Head of caudate nucleus (tissue), 42 donors: ENCODE measurements at regions not wholly inside any gene's neighbourhood (a gene's known extent, or its start where the extent isn't known, plus 50 kb on each side); places are given as distances from the start of the nearest gene placed in this dataset.
"Not testable (repeated sequence)": the region's sequence is repeated elsewhere in the genome, so short reads cannot be mapped to it uniquely, and the experiment has no call there.

Experiments
- DNase-seq, 42 donors: peaks; one replicate each; pipeline versions ENCODE4 v3.0.0 to v3.0.0-alpha.2; 2020 to 2021; ENCODE audit warnings: mixed read lengths in 7 of 42
- intact Hi-C: fragments of 100-400 bp; cut with DNase I; formaldehyde crosslinking; loops from one replicate; pipeline ENCODE4 v1.15.0; 2022

DNA sequence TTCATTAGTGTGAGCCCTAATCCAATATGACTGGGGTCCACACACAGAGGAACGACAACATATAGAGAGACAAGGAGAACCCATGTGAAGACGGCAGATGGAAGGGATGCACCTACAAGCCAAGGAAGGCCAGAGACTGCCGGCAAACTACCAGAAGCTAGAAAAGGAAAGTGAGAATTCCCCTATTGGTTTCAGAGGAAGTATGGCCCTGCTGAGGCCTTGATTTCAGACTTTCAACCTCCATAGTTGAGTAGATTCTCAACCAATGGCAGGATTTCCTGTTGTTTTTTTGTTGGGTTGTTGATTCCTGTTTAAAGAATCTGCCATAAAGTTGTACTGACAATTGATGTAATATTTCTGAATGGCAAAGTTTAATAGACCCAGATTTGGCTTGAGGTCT lies 241.5 kb downstream of the SATB2 start:
- DNase-seq: no peak
- intact Hi-C loops: no loop called here

DNA sequence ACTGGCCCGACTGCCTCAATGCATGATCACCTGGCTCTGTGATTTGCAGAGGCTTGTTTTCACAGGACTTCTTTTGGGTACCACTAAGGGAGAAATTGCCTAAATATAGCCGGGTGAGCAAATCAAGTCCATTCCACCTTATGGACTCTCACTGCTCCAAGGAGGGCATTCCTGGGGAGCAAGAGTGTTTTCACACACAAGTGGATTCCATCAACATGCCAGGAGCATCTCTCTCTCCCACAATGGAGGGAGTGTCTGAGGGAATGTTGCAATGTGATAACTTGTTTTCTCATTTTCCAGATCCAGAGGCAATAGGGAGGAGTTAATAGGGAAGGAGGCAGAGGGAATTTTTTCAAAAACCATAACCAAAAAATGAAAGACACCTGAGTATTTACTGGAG lies 250.7 kb downstream of the SATB2 start:
- intact Hi-C loops: no loop called here
- no peak for DNase-seq

DNA sequence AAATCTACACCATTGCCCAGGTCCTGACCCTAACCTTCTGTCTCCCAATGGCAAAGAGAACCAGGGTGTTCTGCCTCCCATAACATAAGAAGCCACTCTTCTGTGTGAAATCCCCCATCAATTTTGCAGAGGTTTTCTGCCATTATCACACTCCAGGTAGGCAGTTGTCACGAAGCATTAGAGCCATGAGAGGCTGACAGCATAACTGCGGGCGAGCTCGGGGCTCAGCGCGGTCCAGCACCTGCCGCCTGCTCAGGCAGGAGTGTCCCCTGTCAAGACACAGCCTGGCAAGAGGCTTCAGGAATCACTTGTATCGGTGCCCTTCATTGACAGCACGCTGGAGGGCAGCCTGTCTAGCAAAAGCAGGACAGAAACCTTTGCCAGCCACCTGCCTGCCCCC lies 251.2 kb downstream of the SATB2 start:
- DNase-seq: no peak
- intact Hi-C loops: no loop called here

DNA sequence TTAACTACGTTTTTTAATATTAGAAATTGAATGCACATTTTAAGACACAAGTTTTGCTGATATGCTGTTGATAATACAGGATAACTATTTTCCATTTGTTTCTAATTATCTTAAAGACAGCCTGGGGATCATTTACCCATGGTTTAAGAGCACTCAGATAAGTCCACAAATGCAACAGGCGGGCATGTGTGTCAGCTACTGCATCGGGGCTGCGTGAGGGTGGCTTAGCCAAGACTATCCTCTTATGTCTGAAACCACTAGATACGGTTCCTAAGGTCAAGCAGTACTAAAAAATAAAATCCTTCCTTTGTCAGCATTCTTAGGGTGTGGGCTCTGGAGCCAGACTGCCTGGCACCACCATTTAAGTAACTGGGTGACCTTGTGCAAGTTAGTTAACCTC lies 254.8 kb downstream of the SATB2 start:
- intact Hi-C loops: no loop called here
- no peak for DNase-seq

DNA sequence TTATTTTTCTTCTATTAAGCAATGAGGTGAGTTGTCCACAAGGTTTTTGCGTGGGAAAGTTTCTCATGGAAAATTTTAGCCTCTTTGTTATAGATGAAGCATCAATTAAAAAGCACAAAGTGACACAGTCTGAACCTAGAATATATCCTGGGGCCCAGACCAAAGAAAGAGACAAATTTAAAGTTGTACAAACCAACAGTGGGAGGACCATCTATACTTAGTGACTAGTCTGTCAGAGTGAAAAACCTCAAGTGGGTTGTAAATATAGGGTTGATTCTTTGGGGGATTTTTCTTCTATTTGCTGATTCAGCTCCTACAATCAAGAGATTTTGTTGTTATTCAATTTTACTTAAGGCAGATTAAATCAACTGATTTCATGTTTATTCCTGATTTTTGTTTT lies 256.2 kb downstream of the SATB2 start:
- DNase-seq: no peak
- intact Hi-C loops: no loop called here

DNA sequence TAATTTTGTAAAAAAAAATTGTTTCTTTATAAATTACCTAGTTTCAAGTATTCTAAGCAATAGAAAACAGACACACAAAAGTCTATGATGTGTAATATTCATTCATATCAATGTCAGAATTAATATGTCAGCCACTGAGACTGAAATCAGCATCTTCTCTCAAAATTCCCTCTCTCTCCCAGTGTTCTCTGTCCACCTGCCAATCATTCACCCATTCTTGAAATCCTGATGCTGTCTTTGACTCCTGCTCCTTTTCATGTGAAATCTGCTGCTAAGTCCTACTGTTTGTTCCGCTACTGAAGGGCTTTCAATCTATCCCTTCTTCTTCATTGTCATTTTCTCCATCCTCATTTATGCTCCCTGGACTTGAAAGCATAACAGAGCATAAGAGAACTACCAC lies 257.9 kb downstream of the SATB2 start:
- DNase-seq: no peak
- intact Hi-C loops: no loop called here

DNA sequence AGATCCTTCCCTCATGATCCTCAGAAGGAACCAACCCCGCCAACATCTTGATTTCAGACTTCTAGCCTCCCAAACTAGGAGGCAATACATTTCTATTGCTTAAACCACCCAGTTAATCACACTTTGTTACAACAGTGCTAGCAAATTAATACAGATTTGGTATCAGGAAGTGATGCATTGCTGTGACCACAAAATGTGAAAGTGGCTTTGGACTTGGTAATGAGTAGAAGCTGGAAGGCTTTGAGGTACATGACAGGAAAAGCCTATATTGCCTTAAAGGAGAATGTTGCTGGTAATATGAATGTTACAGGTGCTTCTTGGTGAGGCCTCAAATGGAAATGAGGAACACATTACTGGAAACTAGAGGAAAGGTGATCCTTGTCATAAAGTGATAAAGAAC lies 260.3 kb downstream of the SATB2 start:
- no peak for DNase-seq
- intact Hi-C loops: no loop called here

DNA sequence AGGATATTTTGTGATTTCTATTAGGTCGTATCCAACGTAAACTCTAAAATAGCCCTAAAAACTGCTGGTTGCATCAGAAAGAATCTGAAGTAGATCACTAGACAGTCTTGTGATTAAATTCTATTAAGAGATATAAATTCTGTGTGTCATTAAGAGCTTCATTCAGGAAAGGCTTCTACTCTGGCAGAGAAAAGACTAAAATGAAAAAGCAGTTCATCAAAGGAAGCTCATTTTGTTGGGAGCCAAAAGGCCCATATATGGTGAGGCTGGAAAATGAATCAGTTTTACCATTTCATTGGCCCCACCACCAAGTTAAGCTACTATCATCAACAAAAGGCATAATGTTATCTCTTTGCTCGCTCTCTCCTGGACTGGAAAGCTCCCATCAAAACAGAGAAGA lies 261.1 kb downstream of the SATB2 start:
- DNase-seq: no peak
- intact Hi-C loops: no loop called here

DNA sequence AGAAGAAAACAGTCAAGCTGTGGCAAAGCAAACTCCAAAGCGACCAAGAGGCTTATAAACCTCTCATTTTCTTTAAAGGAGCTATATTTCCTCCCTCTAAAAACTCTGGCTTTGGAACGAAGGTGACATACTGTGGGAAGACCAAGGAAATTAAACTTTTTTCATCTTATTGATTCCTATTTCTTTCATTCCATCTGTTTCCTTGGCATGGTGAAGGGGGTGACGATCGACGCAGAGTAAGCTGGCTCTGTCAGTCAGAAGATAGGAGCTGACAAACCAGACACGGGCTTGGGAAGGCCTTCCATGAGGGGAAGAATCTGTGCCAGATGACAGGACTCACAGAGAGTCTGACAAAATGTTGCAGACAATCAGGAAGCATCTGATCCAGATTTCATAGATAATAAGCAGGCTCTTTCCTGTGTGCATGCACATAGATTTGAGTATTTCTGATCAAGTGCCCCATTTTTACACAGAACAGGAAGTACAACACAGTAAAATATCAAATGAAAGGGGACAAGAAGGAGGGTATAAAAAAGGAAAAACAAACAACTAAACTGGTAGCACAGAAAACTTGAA lies 261.7 kb downstream of the SATB2 start:
- intact Hi-C loops: no loop called here

DNA sequence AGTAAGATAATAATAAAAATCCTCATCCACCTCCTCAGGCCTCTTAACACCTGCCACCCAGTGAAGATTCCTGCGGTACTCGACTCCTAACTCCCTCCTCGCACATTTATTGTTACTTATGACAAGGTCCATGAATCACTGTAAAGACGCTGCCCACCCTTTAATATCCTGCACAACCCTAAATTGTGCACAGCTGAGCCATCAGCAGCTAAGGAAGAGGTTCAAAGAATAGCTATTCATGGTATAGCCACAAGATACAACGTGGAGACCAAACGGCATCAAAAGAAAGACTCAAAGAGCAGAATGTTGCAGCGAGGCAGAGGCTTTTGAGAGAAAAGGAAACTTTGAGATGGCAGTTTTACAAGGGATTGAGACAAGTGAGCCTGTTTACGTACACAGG lies 266.3 kb downstream of the SATB2 start:
- no peak for DNase-seq
- intact Hi-C loops: no loop called here

More for the DNA sequence above, 261.7 kb downstream of the SATB2 start:
- no peak for DNase-seq

DNA sequence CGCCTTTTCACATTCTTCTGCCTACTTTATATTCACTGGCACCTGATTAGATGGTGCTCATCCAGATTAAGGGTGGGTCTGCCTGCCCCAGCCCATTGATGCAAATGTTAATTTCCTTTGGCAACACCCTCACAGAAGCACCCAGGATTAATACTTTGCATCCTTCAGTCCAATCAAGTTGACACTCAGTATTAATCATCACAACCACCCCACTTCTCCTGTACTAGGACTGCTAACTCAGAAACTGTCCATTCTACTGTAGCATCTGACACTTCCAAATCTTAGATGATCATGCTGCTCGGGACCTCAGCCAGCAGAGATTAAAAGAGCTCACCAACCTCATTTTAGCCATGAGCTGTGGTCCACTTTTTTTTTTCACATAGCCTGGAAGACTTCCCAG lies 268.5 kb downstream of the SATB2 start:
- intact Hi-C loops: no loop called here
- DNase-seq: no peak

DNA sequence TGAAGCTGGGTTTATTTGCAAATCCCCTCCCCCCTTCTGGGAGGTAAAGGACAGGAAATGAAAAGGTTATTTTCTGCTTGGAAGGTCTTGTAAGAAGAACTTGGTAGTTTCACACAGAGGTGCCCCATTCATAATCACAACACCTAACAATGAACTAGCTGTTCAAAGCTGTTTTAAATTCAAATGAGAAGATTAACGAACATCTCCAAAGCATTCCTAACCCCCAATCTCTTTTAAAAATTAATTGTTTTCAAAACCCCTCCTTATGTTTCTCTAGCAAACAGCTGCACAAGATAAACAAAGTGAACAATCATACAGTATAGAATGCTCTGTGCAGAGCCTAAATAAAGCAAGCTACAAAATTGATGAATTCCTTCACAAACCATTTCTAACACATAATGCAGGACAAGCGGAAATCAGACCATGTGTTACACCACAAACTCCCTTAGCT lies 271.4 kb downstream of the SATB2 start:
- no peak for DNase-seq
- intact Hi-C loops: no loop called here

DNA sequence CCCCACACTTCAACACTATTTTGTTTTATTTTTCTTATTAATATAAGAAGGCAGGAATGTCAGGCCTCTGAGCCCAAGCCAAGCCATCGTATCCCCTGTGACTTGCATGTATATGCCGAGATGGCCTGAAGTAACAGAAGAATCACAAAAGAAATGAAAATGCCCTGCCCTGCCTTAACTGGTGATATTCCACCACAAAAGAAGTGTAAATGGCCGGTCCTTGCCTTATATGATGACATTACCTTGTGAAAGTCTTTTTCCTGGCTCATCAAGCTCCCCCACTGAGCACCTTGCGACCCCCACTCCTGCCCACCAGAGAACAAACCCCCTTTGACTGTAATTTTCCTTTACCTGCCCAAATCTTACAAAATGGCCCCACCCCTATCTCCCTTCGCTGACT lies 272.6 kb downstream of the SATB2 start:
- intact Hi-C loops: not testable (repeated sequence)

DNA sequence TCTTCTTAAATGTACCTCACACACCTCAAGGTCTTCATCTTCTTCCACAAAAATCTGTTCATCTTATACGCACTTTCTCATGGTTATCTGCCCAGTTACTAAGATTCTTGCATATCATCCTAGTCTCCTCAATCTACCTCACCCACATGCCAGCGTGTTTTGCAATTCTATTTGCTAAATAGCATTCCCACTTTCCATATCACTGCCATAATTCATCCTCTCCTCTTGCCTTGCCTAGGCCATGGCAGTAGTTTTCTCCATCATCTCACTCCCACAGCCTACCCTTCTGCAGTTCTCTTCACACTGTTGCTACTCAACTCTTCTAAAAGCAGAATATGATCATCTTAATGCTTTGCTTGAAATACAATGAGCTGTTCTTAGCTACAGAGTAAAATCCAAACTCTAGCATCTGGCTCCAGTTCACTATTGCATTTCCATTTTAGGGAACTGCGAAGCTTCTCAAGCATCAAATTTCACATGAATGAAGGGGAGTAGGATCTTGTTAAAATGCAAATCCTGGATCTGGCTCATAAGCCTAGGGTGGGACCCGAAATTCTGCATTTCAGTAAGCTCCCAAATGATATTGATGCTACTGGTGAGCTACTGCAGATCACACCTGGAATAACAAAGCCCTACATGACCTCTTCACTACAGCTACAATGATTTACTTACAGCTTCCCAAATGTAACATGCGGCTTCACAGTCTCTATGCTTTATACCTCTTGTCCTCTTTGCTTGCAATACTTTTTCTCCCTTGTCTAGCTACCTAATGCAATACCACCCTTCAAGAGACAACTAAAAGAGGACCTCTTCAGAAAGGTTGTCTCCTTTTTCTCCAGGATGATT lies 293.9 kb downstream of the SATB2 start:
- DNase-seq: no peak
- intact Hi-C loops: no loop called here

More for the DNA sequence above, 272.6 kb downstream of the SATB2 start:
- DNase-seq: not testable (repeated sequence)

DNA sequence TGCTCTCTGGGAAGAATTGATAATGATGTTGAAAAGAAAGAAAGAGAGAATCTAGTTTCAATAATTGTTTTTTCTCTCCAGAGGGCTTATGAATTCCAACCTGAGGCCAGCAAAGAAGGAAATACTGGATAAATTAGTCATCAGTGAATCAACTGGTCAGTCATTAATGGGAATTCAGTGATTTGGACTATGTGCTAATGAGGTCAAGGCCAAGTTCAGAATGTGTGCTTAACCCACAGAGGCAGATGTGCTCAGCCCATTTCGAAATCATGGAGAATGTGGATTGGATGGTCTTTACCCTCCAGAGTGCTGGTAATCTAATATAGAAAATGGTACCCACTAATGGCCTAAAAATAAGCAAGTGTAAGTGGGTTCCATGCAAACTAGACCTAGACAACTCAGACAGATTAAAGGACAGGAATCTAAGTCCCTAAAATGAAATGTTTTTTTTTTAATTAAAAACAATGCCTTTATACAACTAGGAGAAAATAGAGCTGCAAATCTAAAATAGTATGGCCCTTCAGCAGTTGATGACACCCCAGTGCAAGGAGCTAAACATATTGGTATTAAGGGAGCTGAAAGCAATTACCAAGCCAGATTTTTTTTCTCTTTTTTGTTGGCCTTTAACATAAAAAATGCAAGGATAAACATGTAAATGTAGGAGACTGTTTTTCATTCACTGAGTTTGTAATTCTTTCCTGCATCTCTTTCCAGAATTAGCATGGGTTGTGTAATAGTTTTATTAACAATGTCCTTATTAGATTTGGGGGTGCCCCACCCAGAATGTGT lies 296.9 kb downstream of the SATB2 start:
- intact Hi-C loops: no loop called here

DNA sequence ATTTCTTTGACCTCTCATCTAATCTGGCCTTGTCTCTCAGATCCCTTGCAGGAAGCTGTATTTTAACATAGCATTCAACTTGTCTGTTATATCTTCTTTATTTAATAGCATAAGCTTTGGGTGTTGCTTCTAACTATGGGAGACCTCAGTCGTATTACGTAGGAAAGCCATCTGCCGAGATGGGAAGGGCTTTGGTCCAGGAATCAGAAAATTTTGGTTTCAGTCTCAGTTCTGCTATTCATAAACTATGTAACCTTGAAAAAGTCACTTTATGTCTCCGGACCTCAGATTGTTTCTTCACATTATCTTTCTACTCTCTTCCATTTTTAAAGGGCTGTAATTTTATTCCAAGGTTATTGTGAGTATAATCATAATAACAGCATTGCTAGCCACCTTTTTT lies 297.7 kb downstream of the SATB2 start:
- no peak for DNase-seq
- intact Hi-C loops: no loop called here

More for the DNA sequence above, 296.9 kb downstream of the SATB2 start:
- DNase-seq: no peak

DNA sequence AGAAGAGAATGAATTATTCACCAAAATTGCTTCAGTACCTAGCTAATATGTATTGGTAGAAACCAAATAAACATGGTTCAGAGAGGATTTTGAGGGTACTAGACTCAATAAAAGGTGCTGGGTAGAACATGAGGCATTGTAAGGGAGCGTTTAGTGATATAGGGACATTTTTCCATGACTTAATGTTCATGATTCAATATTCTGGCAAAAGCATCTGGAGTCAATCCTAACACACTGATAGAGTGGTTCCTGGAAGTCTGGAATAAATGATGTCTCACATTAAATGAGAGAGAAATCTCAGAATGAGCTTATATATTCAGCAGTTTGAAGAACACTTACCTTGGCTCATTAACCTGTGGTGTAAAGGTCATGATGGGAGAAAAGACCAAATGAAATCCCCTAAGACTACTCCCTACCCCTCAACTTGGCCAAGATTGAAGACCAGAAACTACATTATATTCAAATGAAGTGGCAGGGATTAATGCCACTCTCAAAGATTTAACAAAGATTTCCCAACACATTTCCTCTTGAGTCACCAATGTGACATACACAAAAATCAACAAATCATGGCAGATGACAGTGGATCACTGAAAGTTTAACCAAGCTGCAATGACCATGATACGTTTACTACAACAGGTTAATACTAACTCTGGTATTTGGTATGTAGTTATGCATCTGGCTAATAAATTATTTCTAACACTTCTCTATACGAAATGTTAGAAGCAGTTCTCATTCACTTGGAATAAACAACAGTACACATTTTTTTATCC lies 309.5 kb downstream of the SATB2 start:
- no peak for DNase-seq
- intact Hi-C loops: no loop called here

DNA sequence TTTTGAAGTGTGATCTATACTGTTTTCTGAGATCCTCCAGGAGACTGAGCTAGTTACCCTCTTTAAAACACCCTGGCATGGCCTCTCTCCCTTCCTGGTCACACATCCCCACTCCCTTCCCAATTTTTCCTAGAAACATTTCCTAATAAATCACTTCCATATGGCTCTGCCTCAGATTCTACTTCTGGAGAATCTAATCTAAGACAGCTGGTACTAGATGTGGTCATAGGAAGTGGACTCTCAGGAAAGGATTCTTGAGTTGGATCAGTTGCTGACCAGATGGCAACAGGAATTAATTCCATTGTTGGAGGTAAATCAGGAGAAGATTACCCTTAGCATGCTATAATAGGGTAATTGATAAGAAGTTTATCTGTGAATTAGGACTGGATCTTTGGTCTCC lies 310.5 kb downstream of the SATB2 start:
- intact Hi-C loops: no loop called here
- no peak for DNase-seq

DNA sequence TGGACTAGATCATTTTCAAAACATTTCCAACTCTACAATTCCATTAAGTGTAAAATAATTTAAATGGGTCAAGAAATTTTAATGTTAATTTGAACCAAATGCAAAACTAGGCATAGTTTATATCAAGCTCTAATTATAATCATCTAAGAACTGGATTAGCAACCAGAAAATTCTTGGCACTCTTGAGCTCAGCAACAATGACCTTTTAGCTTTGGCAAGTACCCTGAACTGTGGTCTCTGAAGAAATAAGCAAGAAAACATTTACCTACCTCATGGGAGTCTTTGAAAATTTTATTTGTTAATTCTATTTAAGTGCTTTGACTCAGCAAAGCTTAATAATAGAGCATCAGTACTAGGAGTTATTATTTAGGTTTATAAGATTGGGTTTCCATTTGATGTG lies 313.2 kb downstream of the SATB2 start:
- intact Hi-C loops: no loop called here
- no peak for DNase-seq
